Hematopoietic multipotent progenitor cell treated with erythropoietin and hydrocortisone succinate and interleukin-3 and kit ligand, for 8 days (in vitro differentiated cells): ENCODE measurements at regions not wholly inside any gene's neighbourhood (a gene's known extent, or its start where the extent isn't known, plus 50 kb on each side); places are given as distances from the start of the nearest gene placed in this dataset.

Experiments
- DNase-seq: peaks from one replicate; pipeline ENCODE4 v3.0.0-alpha.2; 2015

DNA sequence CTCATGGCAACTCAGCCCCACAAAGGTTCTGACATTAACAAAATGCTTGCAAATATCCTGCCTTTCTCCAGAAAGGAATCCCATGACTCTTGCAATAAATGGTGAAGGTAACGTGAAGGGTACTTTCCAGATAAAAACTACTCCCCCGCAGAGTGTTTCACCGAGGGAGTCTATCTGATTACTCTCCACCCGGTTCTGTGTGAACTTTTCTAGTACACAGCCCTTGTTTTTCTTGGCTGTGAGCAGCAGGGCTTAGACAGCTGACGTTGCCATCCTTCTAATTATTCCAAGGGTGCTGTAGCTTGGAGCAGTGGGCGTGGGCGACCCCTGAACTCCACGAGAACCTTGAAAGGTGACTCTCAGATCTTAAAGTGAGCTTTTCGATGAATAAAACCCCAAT, 276.0 kb upstream of the IRX4 start:
- no peak for DNase-seq

DNA sequence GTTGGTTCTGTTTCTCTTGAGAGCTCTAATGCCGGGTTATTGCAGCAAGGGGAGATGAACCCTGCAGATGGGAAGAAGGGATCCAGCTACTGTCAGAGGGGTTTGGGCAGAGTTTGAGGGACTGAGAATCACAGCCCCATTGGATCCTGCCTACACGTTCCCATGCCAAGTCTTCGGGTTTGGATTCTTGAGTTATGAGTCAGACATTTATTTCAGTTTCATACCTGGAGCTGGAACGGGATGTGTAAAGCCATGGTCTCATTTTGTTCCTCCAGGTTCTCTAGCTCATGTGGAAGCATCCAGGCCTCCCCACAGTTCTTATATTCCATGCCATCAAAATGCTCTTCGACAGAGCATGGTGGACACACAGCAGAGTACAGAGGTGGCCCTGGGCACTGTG, 275.4 kb upstream of the IRX4 start:
- DNase-seq: no peak

DNA sequence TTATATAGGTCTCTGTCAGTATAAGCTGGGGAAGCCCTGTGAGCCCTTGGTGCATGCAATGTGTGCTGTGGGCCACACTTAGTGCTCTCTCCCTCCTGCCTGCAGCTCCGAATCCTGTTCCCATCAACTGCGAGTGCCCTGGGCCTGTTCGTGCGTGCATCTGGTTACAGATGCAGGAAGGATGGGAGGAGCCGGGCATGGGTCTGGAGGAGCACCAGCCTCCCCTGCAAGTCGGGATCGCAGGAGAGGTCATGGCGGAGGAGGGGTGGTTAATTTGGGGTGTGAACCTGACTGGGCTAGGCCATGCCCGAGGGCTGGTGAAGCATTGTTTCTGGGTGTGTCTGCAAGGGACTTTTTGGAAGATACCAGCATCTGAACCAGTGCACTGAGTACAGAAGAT, 274.6 kb upstream of the IRX4 start:
- no peak for DNase-seq

DNA sequence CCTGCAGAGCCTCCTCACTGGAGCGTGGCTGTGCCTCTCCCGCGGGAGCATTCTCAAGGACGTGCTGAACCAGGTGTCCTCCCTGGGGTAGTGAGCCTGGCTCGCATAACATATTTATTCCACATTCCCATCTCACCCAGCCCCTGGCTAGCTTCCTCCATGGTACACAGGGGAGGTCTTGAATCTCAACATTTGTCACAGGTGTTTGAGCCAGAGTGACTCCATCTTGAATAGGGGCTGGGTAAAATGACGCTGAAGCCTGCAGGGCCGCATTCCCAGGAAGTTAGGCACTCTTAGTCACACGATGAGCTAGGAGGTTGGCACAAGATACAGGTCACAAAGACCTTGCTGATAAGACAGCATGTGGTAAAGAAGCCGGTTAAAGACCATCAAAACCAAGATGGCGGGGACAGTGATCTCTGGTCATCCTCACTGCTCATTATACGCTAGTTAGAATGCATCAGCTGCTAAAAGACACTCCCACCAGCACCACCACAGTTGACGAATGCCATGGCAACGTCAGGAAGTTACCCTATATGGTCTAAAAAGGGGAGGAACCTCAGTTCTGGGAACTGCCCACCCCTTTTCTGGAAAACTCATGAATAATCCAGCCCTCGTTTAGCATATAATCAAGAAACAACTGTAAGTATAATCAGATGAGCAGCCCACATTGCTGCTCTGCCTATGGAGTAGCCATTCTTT, 273.8 kb upstream of the IRX4 start:
- no peak for DNase-seq

DNA sequence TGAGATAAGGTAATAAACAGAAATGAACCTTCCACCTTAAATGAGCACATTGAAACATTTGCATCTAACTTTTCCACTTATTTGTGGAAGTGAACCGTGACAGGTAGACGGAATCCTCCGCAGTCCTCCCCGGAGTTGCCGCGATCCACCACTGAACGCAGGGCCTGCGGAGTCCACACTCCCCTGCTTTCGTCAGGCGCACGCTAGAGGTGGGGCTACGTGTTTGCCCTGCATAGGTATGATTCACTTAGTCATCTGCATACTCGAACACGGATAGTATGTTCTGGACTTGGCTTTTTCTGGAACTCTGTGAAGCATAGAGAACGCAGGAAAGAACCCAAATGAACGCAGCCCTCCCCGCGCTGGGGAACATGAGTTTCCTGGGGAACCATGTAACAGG, 272.8 kb upstream of the IRX4 start:
- DNase-seq: no peak

DNA sequence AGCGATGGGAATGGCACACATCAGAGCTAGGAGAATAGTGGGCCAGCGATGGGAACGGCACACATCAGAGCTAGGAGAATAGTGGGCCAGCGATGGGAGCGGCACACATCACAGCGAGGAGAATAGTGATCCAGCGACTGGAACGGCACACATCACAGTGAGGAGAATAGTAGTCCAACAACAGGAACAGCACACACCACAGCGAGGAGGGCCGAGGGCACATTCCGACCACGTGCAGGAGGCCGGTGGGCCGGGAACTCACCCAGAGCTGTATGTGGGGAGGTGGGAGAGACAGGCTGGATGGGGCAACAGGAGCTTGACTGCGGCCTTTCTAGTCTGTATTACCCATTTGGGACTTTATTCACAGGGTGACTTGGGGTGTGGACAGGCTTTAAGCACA, 271.1 kb upstream of the IRX4 start:
- DNase-seq: no peak

DNA sequence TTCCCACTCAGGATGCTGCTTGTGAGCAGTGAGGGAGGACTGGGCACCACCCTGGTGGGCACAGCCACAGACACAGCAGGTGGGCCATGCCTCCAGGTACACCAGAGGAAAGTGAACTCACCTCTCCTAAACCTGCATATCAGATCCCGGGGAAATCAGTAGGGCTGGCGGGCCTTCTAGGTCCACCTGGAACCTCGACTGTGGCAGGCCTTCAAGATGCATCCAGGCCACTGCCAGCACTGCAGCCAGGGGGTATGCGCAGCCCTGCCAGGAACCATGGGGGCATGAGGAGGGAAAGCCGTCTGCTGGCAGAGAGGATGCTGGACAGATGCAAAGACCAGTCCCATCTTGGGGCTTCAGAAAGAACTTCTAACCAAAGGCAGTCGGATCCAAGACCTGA, 270.6 kb upstream of the IRX4 start:
- DNase-seq: no peak

DNA sequence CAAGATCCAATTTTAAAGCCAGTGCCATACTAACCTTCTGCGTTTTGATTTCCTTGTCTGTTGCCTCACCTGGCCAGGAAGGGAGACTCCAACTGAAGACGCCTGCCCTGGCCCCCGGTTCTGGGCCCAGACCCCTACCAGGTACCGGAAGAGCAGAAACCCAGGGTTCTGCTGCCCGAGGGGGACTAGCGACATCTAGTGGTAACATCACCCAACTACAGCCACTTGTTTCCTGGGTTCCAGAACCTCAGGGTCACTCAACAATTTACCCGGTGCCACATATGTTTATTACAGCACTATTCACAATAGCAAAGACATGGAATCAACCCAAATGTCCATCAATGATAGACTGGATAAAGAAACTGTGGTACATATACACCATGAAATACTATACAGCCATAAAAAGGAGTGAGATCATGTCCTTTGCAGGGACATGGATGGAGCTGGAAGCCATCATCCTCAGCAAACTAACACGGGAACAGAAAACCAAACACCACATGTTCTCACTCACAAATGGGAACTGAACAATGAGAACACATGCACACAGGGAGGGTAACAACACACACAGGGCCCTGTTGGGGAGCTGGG, 268.7 kb upstream of the IRX4 start:
- peak; percentile 21 for DNase-seq

DNA sequence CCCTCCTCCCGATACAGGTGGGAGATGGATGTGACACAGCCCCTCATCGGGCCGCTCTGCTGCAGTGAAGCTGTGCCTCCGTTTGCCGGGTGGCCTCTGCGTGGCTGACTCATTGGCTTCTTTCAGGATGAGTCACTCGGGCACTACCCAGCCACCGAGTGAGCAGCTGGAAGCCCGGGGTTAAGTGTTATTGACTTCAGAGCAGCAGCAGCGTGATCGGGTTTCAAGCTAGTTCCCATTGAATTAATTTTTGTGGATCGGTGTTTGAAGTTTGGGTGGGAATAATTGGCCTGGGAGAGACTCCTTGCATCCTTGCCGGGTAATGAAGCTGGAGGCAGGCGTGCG, 266.4 kb upstream of the IRX4 start:
- DNase-seq: no peak

DNA sequence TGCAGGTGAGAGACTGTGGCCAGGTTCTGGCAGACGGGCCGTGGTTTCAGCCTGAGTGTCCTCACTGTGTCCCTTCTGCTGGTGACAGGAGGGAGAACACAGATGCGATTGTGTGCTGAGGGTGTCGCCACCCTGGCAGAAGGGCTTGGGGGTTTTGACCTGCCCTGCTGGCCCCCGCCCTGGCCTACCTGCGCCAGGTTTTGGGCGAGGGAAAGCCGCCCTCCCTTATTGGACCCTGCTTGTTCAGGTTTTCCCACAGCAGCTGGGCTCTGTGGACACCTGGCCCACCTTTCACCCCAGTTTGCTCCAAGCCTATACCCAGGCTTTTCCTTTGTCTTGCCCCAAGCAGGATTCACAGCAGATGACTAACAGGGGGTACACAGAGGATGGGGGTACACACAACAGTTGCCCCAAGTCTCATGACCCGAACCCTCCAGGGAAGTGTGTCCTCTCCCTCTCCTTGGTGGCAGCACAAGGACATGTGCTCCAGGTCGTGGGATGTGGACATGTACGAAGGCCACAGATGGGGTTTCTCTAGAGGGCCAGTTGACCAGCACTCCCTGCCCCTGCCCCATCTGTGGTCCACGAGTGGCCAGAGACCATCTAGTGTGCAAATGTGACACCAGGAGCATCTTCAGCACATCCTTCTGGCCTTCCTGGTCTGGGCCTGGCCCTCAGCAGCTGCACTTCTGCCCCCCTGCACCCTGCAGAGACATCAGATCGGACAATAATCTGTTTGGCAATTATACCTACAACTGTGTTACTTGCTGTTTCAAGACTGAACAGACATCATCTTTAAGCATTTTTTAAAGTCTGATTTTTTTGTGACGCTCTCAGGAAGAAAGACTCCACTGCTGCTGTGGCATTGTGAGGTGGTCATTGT, 265.8 kb upstream of the IRX4 start:
- no peak for DNase-seq

DNA sequence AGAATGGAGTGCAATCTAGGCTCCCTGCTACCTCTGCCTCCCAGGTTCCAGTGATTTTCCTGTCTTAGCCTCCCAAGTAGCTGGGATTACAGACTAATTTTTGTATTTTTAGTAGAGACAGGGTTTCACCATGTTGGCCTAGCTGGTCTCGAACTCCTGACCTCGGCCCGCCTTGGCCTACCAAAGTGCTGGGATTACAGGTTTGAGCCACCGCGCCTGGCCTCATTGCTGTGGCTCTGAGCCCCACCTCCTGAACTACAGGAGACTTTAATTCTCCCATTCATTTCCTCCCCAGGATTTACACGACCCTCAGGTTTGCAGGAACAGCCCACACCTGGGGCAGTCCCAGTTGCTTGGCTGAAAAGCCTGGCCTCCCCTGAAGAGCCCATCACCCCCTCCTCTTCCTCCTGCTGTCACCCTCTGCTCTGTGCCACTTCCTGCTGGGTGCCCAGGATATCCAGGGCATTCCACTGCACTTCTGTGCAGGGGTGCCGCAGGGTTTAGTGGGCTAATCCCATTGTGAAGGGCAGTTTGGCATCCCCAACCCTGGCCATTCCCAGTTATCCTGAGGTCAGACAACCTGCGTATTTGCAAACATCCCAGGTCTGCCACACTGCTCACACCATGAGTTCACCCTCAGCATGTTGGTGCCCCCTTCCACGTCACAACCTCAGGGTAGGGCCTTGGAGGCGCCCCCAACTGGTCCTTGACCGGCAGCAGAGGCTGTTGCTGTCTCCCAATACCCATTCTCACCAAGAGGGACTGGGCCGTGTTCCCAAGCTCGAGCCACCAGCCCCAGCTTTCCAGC, 265.0 kb upstream of the IRX4 start:
- DNase-seq: no peak

DNA sequence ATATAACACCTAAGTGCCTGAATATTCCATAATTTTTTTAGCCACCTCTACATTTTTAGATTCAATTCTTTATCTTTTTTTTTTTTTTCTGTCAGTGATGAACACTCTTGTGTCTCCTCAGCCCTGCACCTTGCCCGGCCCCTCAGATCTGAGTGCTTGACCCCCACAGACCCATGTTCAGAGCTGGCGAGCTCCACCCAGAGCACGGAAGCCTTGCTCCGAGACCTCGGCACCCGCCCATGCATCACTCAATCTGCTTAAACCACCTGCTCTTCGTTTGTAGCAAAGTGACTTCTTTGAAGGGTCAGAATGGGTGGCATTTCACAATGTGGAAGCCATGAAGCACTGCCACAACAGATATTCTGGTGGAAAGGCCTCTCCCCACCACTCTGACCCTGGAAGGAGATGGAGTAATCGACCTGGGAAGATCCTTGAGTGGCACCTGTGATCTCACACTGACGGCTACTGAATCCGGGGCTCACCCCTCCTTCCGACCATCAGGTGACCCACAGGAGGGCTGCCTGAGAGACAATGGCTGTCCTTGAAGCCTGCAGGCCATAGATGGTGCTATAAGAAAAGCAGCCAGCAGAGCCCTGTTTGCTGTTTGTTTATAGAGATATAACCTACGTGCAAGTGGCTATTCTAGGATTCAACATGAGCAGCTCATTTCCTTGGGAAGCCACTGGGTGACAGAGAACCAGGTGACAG, 261.1 kb upstream of the IRX4 start:
- DNase-seq: no peak

DNA sequence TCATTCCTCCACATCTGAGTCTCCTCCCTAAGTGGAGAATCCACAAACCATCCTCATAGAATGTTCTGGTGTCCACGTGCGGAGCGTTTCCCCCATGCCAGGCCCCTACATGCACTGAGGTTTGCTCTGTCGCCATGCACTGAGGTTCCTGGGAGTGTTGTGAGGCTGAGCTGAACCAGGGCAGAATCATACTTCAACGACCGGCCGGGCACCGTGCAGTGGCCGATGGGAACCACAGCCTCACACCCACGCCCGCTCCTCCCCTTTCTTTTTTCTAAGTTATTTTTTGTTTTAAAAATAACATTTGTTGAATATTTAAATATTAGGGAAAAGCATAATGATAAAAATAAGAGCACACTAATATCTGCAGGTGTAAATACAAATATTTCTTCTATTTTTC, 260.4 kb upstream of the IRX4 start:
- DNase-seq: no peak

DNA sequence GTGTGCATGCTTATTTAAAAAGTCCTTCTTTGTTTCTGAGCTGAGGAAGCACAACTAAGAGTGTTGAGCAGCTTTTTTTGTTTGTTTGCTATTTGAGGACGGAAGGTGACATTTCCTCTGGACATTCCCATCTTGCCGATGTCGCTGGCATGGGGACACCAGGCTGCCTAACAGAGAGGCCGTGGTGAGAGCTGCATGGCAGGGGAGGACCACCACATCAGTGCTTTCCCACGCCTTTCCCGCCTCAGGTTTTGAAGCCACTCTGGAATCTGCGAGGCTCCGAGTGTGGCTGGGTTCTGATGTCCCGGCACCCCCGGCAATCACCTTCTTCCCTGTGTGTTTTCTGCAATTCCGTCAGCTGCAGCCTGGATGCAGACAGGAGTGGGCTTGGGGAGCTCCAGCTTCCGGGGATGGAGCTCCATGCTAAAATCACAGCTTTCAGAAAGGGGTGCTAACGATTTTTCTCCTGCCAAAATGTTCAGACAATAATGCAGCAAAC, 259.8 kb upstream of the IRX4 start:
- DNase-seq: no peak

DNA sequence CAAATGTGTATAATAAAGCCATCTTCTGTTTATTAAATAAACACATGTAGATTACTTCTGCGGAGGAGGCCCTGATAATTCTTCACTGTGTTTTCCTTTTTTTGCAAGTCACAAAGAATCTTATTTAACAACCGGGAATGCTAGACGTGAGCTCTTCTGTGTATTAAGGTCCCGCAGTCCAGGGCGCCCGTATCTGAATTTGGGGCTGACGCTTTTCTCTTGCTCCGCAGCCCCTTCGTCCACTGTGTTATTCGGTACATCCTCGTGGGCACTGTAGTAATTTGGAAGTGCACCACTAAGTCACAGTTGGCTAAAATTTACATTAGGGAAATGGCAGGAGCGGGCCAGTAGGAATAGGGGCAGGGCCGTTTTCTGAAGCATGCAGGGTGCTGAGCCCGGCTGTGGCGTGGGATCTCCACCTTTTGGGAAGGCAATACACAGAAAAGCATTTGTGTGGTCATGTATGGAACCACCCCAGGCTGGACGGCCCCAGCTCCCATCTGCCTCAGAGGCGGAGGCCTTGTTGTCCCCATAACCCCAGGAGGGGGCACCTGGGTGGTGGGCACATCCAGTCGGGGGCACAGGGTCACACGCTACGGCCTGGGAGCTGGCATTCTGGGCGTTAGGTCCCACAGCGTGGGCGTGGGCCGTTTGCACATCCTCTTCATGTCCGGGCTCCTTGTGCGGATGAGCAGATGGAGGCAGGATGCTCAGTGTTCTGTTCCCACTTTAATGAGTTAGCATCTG, 258.7 kb upstream of the IRX4 start:
- no peak for DNase-seq

DNA sequence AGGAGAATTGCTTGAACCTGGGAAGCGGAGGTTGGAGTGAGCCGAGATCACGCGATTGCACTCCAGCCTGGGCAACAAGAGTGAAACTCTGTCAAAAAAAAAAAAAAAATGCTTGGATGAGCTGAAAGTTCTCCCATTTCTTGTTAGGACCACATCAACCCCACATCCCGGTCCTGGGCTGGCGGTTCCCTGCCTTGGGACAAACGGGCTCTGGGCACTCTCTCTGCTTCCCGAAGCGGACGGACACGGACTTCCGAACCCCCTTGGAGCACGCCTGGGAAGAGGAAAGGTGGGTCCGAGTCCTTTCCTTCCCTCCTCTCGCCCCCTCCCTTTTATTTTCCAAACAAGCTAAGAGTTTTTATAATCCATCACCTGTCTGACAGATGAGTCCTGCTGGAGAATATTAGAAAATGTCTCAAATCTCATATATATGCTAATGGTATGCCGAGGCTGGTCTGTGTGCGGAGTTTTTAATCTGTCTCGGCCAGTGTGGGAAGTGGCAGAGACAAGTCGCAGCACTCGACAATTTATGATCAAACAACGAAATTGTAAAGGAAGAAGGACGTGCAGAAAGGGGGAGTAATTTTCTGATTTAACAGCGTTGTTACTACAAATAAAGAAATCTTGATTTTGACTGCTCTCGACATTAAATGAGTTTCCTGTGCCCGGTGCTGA, 257.9 kb upstream of the IRX4 start:
- DNase-seq: no peak

DNA sequence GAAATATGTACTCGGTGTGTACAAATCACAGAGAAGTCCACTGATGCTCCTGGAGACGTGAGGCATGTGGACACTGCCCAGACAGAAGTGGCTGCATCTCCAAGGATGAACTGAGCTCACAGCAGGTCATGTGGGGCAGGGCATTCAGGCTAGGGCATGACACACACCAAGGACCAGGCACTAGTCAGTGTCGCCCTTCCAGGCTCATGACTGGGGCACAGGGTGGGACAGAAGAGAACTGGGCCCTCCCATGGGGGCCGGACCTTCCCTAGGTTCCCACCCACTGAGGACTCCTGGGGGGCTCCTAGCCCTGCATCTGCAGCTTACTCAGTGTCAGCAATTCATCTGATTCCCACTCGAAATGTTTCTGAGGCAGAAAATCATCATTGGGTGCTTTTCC, 256.8 kb upstream of the IRX4 start:
- DNase-seq: no peak

DNA sequence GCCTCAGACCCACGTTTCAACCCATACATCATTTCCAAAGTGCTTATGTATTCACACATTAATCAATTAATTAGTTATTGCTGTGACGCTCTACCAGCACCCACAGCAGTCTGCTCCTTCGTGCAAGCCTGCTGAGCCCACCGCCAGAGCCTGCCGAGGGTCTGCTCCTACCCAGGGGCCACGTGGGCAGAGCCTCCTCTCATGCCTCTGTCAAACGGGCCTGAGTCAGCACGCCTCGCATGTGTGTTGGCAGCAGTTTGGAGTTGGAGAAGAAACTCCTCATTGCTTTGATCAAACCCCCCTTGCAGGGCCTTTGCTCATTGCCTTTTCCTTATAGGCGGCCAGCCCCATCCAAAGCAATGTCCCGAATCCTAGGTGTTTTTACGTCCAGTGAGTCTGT, 256.2 kb upstream of the IRX4 start:
- DNase-seq: no peak

DNA sequence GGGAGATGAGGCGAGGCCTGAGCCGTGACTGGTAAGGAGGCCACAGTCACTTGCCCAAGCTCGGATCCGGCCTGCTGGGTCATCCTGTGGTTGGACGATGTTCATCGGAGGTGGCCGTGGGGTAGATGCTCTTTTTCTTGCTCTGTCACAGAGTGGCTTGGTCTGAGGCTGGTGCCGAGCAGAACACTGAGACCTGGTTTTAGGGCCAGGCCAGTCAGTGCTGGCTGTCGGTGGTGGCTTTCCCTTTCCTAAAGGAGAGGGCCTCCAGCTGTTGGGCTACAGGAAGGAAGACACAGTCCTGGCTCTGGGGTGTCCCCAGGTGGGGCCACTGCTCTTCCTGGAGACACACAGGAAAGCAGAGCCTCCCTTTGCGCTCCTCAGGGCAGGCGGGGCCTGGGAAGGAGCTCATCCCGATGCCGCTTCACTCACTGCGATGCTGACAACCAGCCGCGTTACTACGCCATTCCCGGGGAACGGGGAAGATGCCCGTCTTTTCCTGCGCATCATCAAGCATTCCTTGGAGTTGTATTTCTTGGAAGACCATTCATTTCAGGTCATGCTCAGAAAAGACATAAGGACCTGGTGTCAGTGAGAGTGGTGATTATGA, 254.8 kb upstream of the IRX4 start:
- no peak for DNase-seq

DNA sequence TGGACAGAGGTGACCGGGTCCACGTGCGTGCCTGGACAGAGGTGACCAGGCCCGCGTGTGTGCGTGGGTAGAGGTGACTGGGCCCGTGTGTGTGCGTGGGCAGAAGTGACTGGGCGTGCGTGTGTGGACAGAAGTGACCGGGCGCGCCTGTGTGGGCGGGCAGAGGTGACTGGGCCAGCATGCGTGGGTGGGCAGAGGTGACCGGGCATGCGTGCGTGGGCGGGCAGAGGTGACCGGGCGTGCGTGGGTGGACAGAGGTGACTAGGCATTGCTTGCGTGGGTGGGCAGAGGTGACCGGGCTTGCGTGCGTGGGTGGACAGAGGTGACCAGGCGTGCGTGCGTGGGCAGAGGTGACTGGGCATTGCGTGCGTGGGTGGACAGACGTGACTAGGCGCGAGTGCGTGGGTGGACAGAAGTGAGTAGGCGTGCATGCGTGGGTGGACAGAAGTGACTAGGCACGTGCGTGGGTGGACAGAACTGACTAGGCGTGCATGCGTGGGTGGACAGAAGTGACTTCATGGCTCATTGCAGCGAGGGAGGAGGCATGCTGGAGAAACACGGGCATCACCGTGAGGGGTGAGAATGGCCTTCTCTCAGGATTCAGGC, 254.1 kb upstream of the IRX4 start:
- no peak for DNase-seq
